Right lung (tissue), 2 donors: ENCODE measurements at regions not wholly inside any gene's neighbourhood (a gene's known extent, or its start where the extent isn't known, plus 50 kb on each side); places are given as distances from the start of the nearest gene placed in this dataset.

Source experiments
- DNase-seq, 2 donors: peaks; one replicate each; pipeline ENCODE4 v3.0.0-alpha.2; 2013

- no peak for DNase-seq
Measured at GRCh38 chr4:138749303-138749702, 266.3 kb upstream of the NOCT start.

GRCh38 chr4:138741766-138742377 lies 273.7 kb upstream of the NOCT start:
- no peak for DNase-seq

- no peak for DNase-seq
Measured at GRCh38 chr4:138740816-138741745, 274.5 kb upstream of the NOCT start.

GRCh38 chr4:138736362-138736761 lies 279.2 kb upstream of the NOCT start:
- DNase-seq, result no peak

GRCh38 chr4:138734746-138735145 lies 280.8 kb upstream of the NOCT start:
- peak; percentile 42 to 48 for DNase-seq

- no peak for DNase-seq
Measured at GRCh38 chr4:138728566-138728965, 287.0 kb upstream of the NOCT start.

- DNase-seq, result no peak
Measured at GRCh38 chr4:138727731-138728130, 287.9 kb upstream of the NOCT start.

- DNase-seq, result no peak
Measured at GRCh38 chr4:138724530-138724929, 291.1 kb upstream of the NOCT start.

GRCh38 chr4:138716559-138717335 lies 298.8 kb upstream of the NOCT start:
- no peak for DNase-seq

- no peak for DNase-seq
Measured at GRCh38 chr4:138710297-138710696, 305.3 kb upstream of the NOCT start.

GRCh38 chr4:138709859-138710258 lies 305.7 kb upstream of the NOCT start:
- no peak for DNase-seq

- DNase-seq, result no peak
Measured at GRCh38 chr4:138707746-138708677, 307.6 kb upstream of the NOCT start.

- no peak for DNase-seq
Measured at GRCh38 chr4:138706201-138706600, 309.4 kb upstream of the NOCT start.

GRCh38 chr4:138702190-138702824 lies 313.3 kb upstream of the NOCT start:
- DNase-seq, result no peak

- DNase-seq, result no peak
Measured at GRCh38 chr4:138698641-138699040, 316.9 kb upstream of the NOCT start.

GRCh38 chr4:138697851-138698250 lies 317.7 kb upstream of the NOCT start:
- DNase-seq, result peak; percentile 50 to 52

- DNase-seq, result no peak
Measured at GRCh38 chr4:138696771-138697170, 318.8 kb upstream of the NOCT start.

GRCh38 chr4:138696058-138696457 lies 319.5 kb upstream of the NOCT start:
- DNase-seq, result no peak

GRCh38 chr4:138693526-138693925 lies 322.1 kb upstream of the NOCT start:
- no peak for DNase-seq

GRCh38 chr4:138692411-138692810 lies 323.2 kb upstream of the NOCT start:
- no peak for DNase-seq

GRCh38 chr4:138689593-138689992 lies 326.0 kb upstream of the NOCT start:
- no peak for DNase-seq
